Prostate gland (tissue), 2 donors: ENCODE measurements at regions not wholly inside any gene's neighbourhood (a gene's known extent, or its start where the extent isn't known, plus 50 kb on each side); places are given as distances from the start of the nearest gene placed in this dataset.

Source experiments
- DNase-seq: peaks from one replicate; pipeline ENCODE4 v3.0.0-alpha.2; 2019; ENCODE audit warnings: low spot score
- H3K27ac ChIP-seq, 2 donors: fragments of 200-600 bp; sonication (generic); 2 replicates each; pipeline ENCODE4 v1.5.1; 2017 to 2019
- H3K27me3 ChIP-seq: fragments of 200-600 bp; sonication (generic); replicated peaks from 2 replicates; pipeline ENCODE4 v1.5.1; 2019; ENCODE audit not compliant: insufficient read depth
- H3K36me3 ChIP-seq, 2 donors: fragments of 200-600 bp; sonication (generic); 1 replicate in 1 of 2; 2 replicates in 1 of 2; pipeline versions ENCODE4 v1.5.1 to v1.8.1; 2017 to 2019
- H3K4me1 ChIP-seq: fragments of 200-600 bp; sonication (generic); replicated peaks from 2 replicates; pipeline ENCODE4 v1.5.1; 2019
- H3K4me3 ChIP-seq, 2 donors: fragments of 200-600 bp; sonication (generic); 2 replicates each; pipeline ENCODE4 v1.5.1; 2017 to 2019
- H3K9me3 ChIP-seq: fragments of 200-600 bp; sonication (generic); 2 replicates; pipeline ENCODE4 v1.5.1; 2017
- POLR2A ChIP-seq: fragments of 450-650 bp; IDR thresholded peaks from one replicate; pipeline ENCODE4 v1.6.1; 2016; ENCODE audit warnings: antibody characterized with exemption, mild to moderate bottlenecking
- POLR2AphosphoS5 ChIP-seq: sonication (generic); formaldehyde crosslinking; IDR thresholded peaks from one replicate; pipeline ENCODE4 v1.6.1; 2017; ENCODE audit warnings: antibody characterized with exemption
- WGBS: methylation state at CpG from one replicate; pipeline ENCODE4 v1.1.5; 2018; 5-methylcytosine and 5-hydroxymethylcytosine counted together
- intact Hi-C: fragments of 100-400 bp; cut with DNase I; formaldehyde crosslinking; loops from one replicate; pipeline ENCODE4 v1.14.2; 2022
- TF ChIP-seq, protein P1 (sequence below), 4 experiments: fragments of 200-600 bp in 2 of 4; fragments of 450-650 bp in 2 of 4; sonication (generic) in 2 of 4; IDR thresholded peaks; 1 replicate in 3 of 4; 2 replicates in 1 of 4; pipeline ENCODE4 v1.5.1; 2016 to 2019; ENCODE audit warnings: antibody characterized with exemption in 4 of 4, mild to moderate bottlenecking in 2 of 4, moderate library complexity in 2 of 4

DNA sequence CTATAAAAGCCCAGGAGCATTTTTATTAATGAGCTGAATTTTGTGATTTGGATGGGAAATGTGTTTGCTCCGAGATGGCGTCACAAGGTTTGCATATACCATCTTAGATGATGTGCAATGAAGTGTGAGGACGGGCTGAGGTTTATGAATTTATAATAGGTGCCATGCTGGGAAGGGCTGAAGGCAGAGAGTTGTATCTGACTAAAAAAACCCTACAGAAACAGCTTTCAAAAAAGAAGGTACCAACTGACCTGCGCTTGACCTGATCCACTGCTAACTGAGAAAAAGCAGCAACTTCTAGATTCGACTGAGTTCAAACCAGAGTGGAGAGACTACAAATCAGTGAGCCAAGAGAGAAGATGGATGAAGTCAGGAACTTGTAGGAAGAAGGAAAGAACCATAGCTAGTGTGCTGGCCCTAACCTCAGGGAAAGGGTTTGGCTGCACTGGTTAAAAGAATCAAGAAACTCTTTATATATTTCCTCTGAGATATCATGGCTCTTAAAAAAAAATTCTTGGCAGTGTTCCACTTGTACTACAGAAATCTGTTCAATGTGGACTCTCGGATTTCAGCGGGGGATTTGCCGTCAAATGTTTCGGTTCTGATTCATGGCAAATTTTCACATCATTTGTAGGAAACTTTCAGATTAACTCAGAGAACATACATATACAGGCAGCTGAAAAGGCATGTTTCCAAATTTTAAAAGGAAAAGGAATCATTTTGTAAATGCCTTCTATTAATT lies 56.5 kb upstream of the HDGFL1 start:
- H3K9me3 ChIP-seq, result no peaks in the 10 kb centered on the region
- no peak for DNase-seq
- intact Hi-C loops, result no loop called here
- H3K4me1 ChIP-seq, result no peaks in the 10 kb centered on the region
- WGBS, result 89% methylated on average over 9 of the region's 9 CpGs
- TF ChIP-seq, protein P1, sequence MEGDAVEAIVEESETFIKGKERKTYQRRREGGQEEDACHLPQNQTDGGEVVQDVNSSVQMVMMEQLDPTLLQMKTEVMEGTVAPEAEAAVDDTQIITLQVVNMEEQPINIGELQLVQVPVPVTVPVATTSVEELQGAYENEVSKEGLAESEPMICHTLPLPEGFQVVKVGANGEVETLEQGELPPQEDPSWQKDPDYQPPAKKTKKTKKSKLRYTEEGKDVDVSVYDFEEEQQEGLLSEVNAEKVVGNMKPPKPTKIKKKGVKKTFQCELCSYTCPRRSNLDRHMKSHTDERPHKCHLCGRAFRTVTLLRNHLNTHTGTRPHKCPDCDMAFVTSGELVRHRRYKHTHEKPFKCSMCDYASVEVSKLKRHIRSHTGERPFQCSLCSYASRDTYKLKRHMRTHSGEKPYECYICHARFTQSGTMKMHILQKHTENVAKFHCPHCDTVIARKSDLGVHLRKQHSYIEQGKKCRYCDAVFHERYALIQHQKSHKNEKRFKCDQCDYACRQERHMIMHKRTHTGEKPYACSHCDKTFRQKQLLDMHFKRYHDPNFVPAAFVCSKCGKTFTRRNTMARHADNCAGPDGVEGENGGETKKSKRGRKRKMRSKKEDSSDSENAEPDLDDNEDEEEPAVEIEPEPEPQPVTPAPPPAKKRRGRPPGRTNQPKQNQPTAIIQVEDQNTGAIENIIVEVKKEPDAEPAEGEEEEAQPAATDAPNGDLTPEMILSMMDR (IDR thresholded peaks at IDR 0.05), result no peak
- TF ChIP-seq POLR2A (no peak), POLR2AphosphoS5 (no peak)
- no peaks in the 10 kb centered on the region for H3K36me3 ChIP-seq
- no peak overlapping the region for H3K27ac ChIP-seq
- no peak overlapping the region for H3K4me3 ChIP-seq
- no peaks in the 10 kb centered on the region for H3K27me3 ChIP-seq

DNA sequence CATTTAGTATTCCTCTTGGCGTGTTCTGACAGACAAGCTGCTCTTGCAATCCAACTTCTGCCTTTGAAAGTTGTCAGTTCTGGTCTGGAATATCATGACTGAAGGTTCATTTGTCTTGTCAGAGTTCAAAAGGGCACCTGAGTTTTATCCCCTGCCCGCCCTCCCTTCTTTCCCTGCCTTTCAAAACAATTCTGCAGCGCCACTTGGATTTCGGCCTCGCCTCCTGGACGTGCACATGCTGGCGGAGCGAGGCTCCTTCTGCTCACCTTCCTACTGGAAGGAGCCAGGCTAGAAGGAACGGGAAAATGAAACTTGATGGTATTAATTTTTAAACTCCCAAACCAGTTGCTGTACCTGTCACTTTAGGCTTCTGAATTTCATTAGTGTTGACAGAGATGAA lies 55.7 kb upstream of the HDGFL1 start:
- intact Hi-C loops, result no loop called here
- Histone ChIP-seq H3K27me3 (no peaks in the 10 kb centered on the region), H3K9me3 (no peaks in the 10 kb centered on the region), H3K4me3 (no peak overlapping the region), H3K27ac (no peak overlapping the region), H3K4me1 (no peaks in the 10 kb centered on the region), H3K36me3 (no peaks in the 10 kb centered on the region)
- no peak for DNase-seq
- WGBS, result 92% methylated on average over 9 of the region's 9 CpGs
- TF ChIP-seq, protein P1 (IDR thresholded peaks at IDR 0.05), result no peak

DNA sequence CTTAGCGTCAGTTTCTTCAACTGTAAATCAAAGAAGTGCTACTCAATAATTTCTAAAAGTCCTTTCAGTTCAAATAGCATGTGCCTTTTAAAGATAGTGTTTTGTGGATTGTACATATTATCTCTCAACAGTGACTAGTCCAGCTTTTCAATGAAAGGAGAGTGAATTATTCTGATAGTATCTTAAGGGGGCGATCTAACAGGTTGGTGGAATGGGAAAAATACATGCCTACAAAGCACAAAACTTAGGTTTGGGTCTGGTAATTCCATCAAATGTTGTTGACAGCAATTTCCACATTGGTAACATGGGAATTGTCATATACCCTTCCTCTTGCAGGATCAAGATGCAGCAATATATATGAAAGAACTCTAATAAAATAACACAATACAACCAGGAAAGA lies 50.1 kb upstream of the HDGFL1 start:
- TF ChIP-seq POLR2AphosphoS5, result no peak
- TF ChIP-seq, protein P1 (IDR thresholded peaks at IDR 0.05), result no peak
- TF ChIP-seq POLR2A, result no peak
- H3K4me3 ChIP-seq, result no peak overlapping the region
- H3K27ac ChIP-seq, result no peak overlapping the region
- no peaks in the 10 kb centered on the region for H3K27me3 ChIP-seq
- no peaks in the 10 kb centered on the region for H3K4me1 ChIP-seq
- no peaks in the 10 kb centered on the region for H3K9me3 ChIP-seq
- no peaks in the 10 kb centered on the region for H3K36me3 ChIP-seq
- WGBS, result 85% methylated on average over 2 of the region's 2 CpGs
- intact Hi-C loops, result no loop called here
- no peak for DNase-seq
